ENCODE measurements at regions not wholly inside any gene's neighbourhood (a gene's known extent, or its start where the extent isn't known, plus 50 kb on each side); places are given as distances from the start of the nearest gene placed in this dataset.

DNA sequence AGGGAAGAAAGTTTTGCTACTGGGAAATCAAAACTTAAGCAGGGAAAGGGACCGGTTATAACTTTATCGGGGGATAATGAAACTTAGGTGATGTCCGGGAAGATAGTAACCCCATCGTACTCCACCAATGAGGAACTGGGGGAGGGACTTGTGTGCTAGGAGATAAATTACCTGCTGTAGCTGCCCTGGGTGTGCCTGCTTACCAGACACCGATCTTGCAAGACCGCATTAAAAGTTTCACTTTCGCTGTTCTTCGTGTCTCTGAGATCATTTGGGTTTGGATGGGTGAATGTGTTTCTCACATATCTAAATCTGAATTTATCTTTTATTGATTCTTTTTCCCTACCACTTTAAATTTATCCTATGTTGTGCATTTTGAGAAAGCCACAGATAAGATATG lies 381.4 kb downstream of the SLITRK6 start:
- TF ChIP-seq POLR2A (IDR thresholded peaks at IDR 0.05; ENCODE audit: low read length) (no peak), GATA1 (IDR thresholded peaks at IDR 0.05; ENCODE audit: low read depth, low read length) (no peak)

Data from erythroblast (primary cell).